Iris pigment epithelial cell (primary cell): ENCODE measurements at regions not wholly inside any gene's neighbourhood (a gene's known extent, or its start where the extent isn't known, plus 50 kb on each side); places are given as distances from the start of the nearest gene placed in this dataset.
A peak's percentile ranks its signal among the peaks of the same experiment; 100 is the strongest.

Experiments
- DNase-seq: peaks from one replicate; pipeline ENCODE4 v3.0.0-alpha.2; 2011; ENCODE audit warnings: low read depth

DNA sequence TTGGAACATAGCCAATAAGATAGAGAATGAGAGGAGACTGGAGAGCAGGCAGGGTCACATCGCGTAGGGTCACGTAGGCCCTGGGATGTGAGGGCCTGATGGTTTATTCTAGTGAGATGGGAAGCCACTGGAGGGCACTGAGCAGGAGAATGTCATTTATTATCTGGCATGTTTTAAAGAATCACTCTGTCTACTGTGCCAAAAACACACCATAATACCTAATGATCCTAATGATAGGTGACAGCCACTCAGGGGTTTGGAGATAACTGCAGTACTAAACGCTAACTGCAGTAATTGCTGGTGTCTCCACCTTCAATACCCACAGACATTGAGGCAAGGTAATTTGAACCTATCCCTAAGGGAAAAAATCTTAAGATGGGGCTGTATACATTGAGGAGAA, 185.4 kb downstream of the TTLL7 start:
- no peak for DNase-seq

GRCh38 chr1:83810144-83810543, 188.8 kb downstream of the TTLL7 start:
- DNase-seq: no peak

DNA sequence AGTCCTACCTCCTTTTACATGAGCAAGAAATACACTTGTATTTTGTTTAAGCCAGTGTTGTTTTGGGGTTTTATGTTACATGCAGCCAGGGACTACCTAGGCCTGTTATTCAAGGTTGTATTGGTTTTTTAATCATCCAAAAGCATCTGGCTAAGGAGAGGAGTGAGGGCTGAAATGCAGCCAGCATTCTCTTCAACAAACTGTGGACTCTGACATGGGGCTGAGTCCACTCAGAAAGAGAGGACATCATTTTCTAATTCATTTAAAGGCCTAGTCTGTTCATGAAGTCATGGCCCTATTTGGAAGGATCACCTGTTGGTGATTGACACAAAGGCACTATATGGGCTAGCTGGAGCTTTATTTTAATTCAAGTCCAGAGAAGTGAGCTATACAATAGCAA, 190.4 kb downstream of the TTLL7 start:
- DNase-seq: no peak

DNA sequence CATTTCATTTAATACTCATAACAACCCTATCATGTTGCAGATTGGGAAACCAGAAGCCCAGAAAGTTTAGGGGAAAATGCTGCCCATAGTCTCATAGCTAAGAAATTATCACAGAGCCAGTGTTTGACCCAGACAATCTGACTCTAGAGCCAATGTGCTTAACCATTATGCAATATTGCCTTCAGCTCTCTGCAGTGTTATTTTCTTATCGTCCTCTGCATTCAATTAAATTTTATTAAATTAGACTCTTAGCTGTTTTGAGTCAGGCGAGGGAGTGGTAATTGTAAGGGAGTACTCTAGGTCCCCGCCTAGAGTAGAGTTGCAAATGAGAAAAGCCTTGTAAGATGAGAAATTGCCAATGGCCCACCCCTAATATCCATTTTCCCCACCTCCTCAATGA, 191.1 kb downstream of the TTLL7 start:
- DNase-seq: no peak

- no peak for DNase-seq
Observed at GRCh38 chr1:83807231-83807630, 191.7 kb downstream of the TTLL7 start.

- DNase-seq: no peak
Observed at GRCh38 chr1:83805921-83806320, 193.0 kb downstream of the TTLL7 start.

DNA sequence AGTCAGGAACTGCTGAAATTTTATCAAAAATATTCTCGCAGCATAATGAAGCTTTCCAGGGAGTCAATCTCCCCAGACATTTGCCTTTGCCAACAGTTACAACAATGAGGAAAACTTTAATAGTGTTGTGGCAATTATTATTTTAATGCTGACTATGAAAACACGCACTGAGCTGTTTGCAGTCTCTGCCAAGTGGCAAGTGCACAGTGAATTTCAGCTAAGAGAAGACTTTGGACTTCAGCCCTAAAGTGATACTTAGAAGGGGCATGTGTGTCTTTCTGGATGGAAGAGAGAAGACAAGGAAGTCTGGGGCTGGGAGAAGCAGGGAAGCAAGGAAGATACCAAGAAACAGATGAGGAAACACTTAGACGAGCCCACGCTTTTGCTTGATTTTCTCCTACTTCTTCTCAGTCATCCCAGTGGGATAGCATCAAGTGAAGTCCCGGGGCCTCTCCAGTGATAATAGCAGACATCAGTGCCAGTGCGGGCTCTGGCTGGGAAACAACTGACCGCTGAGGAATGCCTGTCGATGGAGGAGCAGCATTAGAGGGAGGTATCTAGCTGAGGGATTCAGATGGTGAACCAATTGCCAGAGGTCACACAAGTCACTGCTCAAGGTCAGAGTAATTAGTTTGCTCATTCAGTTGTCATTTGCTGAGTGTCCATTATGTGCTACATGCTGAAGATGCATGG, 196.3 kb downstream of the TTLL7 start:
- no peak for DNase-seq

GRCh38 chr1:83802023-83802422, 196.9 kb downstream of the TTLL7 start:
- DNase-seq: no peak

GRCh38 chr1:83800066-83800465, 198.9 kb downstream of the TTLL7 start:
- DNase-seq: no peak

DNA sequence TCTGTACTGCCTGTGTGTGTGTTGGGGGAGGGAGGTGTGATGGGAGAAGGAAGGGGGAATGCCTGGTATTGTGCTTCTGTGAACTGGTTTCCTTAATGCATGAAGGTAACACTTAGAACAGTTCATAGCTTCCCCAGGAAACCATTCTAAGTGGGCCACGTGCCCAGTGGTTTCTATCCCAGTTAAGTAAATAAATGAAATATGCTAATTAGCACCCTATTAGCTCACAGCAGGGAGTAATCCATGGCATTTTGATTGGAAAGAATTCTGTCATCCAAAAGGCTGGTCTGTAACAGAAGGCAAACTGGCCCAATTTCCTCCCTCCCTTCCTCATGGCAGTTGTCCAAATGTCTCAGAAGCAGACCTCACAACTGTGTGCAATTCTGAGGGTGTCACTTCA, 199.3 kb downstream of the TTLL7 start:
- no peak for DNase-seq

DNA sequence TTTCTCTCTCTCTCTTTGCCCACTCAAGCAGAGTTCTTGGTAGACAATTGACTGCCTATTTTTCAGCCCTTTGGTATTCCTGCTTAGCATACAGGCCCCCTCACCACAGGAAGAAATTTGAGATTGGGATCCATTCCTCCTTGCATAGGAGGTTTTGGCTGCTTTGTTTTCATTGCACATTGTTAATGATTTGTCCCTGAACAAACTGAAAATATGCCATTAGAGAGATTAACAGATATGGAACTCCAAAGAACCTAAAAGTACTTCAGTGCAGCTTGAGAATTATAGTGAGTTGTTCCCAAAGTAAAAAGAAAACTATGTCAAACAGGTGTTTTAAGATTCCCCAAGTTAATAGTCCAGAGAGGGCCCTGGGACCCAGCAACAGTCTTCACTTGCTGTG, 200.0 kb downstream of the TTLL7 start:
- no peak for DNase-seq

DNA sequence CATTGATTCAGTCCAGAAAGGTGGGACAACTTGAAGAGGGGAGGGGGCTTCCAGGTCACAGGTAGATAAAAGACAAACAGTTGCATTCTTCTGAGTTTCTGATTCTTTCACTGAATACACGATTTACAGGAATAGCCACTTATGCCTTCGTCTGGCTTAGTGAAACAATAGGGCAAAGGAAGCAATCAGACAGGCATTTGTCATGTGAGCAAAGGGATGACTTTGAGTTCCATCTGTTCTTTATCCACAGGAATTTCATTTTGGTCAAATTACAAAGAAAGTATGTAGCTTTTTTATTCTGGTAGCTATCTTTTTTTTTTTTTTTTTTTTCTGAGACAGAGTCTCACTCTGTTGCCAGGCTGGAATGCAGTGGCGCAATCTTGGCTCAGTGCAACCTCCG, 202.5 kb downstream of the TTLL7 start:
- DNase-seq: peak; percentile 11

- no peak for DNase-seq
Observed at GRCh38 chr1:83794384-83794783, 204.5 kb downstream of the TTLL7 start.

GRCh38 chr1:83791821-83792437, 207.0 kb downstream of the TTLL7 start:
- peak; percentile 3 for DNase-seq

- DNase-seq: no peak
Observed at GRCh38 chr1:83790446-83790845, 208.5 kb downstream of the TTLL7 start.

GRCh38 chr1:83787246-83787998, 211.5 kb downstream of the TTLL7 start:
- no peak for DNase-seq

GRCh38 chr1:83781667-83782066, 217.3 kb downstream of the TTLL7 start:
- no peak for DNase-seq

GRCh38 chr1:83779565-83779964, 219.4 kb downstream of the TTLL7 start:
- no peak for DNase-seq

GRCh38 chr1:83777758-83778101, 221.2 kb downstream of the TTLL7 start:
- DNase-seq: no peak

DNA sequence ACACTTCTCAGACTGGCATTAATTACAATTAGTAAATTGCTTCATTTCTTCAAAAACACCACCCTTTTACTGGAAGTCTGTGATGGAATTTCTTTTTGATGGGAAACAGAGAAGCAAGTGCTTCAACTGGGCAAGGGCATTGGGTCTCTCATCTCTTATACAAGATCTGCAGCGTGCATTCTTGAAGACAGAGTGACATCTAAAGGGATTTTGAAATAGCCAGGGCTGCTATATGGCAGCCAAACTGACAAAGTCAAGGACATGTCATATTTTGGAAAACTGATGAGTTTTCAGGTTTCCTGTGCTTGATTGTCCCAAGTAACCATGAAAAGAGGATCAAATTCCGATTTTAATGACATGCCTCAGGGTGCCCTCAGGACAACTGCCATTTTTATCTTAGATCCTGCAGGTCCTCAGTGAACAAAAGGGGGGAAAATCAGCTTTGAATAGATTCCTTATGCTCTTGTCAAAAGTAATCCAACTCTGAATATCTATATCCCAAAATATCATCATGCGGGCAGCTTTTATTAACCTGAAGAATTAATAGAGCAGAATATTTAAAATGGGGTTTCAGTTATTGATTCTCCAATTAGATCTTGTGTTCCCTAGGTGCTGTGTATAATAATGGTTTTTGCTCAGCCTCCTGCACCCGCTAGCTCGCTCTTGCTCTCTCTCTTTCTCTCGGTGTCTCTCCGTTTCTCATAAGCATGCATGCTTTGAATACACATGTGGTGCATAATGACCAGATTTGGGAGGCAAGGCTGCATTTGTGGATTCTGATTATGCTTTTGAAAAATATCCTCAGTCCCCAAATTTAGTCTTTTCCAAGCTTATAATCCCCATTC, 221.8 kb downstream of the TTLL7 start:
- no peak for DNase-seq

DNA sequence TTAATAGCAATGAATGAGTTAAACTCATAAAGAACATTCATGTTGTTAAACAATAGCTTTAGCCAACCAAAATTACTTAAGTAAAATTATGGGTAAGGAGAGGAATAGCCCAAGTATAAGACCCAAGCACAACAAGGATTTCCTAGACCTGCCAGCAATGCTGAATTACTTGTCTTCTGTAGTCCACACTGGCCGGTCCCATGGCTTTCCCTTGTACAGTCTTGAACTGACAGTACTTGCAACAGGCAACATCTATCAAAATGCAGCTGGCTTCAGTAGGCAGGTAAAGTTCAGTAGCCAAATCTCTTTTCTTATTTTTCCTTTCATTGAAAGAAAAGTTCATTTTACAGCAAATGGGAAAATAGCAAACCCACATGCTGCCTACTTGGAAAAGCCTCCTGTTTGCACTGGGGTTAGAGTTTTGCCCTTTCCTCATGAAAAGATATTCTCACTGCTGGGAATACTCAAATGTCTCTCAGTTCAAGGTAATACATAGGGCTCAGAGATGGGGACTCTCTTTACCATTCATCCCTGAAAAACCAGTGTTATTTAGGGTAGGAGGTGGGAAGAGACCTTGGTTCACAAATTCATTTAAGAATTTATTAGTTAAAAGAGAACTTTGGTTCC, 222.8 kb downstream of the TTLL7 start:
- no peak for DNase-seq

- DNase-seq: no peak
Observed at GRCh38 chr1:83773059-83773458, 225.9 kb downstream of the TTLL7 start.
